ENCODE measurements at regions not wholly inside any gene's neighbourhood (a gene's known extent, or its start where the extent isn't known, plus 50 kb on each side); places are given as distances from the start of the nearest gene placed in this dataset.

DNA sequence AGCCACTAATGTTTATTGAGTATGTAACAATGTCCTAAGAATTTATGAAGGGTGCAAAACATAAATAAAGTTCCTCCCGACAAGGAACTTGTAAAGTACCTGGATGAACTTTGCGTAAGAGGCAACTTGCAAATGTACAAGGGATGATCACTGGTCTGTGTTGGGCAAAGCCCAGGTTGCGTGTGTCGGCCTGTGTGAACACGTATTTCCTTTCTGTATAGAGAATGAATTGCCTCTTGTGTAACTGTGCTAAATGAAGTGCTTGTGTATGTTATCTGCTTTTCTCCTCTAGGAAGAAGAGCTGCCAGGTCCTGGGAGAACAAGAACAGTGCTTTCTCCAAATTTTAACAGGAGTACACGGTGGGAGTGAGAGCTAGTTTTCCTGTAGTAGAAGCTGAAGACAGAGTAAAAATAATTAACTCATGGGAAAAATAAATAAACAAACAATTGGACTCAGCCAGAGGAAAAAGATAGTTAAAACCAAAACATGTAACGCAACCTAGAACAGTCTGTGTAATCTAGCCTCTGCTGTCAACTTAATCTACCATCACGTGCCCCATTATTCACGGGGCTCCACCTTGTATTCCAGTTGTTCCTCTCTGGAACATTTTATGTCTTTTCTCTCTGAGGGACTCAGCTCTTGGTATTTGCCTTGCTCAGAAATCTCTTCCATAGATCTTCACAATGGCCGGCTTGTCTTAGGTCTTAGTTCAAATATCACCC, 83.7 kb upstream of the RASGRP1 start:
- DNase-seq = no peak

DNA sequence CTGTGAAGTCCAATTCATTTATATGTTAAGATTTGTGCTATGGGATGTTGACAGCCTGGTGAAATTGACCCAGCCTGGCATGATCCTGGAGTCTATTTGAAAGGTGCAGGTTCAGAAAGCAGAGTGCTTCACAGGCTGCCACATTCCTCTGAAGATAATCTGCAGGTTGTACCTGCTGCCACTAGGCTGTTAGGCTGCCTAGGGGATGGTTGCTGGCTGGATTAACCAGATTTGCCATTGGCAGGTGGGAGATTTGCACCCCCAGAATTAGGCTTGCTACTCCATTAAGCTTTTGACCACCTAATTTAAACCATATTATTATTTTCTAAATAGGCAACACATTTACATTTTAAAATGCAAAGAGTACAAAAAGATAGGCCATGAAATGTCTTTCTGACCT, 85.8 kb upstream of the RASGRP1 start:
- DNase-seq = no peak

DNA sequence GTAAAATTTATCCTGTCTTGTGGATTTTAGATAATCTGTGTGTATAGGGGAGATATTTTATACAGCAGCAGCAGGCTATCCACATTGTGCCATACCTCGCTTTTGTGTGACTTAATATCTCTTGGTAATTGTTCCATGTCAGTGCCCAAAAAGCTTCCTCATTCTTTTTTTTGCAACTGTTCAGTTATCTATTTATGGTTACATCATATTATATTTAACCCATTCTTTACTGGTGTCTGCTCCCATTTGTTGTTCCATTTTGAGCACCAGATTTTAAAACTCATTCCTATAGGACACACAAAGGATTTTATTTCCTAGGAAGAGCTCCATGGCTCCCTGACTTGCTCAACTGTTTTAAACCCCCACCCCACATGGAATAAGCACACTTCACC, 86.3 kb upstream of the RASGRP1 start:
- DNase-seq = no peak

DNA sequence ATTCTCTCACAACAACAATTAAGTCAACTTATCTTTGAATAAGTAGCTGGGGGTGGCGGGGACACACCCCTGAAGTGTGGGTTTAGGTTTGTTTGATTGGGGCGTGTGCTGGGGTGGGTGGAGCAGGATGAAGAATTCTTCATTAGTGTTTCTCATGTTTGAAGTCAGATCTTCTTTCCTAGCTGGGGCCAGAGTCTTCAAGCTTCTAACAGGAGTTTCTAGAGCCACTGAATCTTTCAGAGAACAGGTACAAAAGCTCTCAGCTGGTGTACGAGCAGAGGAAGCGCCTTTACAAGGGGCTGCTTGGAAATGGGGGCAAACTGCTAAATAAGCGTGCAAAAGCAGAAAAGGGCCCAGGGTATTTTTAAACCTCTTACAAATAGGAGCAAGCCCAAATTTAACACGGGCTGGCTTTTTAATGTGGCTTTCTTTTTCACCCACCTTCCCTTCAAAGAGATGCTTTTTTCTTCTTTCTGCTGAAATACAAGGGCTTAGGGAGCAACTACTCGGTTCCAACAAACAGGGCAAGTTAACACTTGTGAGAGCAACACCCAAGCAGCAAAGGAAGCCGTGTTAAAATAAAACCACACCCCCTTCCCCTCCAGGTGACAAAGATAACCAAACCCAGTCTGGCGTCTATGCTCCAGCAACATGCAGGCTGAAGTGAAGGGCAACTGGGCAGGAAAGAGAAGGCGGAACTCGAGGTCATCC, 86.9 kb upstream of the RASGRP1 start:
- no peak for DNase-seq

DNA sequence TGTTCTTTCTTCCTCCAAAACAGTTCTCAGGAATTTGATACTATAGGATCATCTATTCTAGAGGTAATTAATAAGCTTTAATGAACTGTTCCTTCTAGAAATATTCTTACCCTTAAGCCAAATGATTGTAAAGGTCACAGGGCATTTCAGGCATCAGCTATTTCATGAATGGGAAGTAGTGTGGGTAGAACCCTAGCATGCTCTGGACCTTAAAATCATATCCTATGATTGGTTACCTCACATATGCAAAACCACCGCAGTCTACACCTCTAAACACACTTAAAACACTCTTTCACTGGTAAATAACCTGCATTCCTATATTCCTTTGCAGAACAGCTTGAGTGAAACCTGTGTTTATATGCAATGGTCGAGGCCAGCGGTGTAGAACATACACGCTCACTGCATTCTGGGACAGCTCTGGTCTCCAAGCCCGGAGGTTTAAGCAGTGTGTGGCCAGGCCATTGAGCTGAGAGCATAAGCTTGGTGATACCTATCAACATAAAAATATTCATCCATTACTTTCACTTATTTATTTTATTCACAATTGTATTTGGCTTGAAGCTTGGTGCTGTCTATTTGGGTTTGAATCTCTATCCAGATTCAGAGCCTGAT, 87.7 kb upstream of the RASGRP1 start:
- no peak for DNase-seq

DNA sequence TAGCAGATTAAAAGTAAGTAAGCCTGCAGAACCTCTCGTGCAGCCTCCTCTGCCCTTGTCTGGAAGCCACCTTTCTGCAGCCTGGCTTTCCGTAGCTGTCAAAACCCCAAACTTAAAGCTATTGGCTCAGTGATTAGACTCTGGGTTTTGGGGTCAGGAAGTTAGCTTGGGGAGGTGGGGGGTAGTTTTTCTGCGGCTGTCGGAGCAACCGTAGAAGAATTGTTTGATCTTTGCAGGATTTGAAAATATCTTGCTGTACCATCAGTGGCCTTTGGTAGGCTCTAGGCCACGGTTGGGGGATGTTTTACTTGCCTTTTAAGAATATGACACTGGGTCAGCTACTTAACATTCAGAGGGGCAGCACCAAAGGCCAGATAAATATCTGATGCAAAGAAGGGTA, 88.4 kb upstream of the RASGRP1 start:
- DNase-seq = no peak

DNA sequence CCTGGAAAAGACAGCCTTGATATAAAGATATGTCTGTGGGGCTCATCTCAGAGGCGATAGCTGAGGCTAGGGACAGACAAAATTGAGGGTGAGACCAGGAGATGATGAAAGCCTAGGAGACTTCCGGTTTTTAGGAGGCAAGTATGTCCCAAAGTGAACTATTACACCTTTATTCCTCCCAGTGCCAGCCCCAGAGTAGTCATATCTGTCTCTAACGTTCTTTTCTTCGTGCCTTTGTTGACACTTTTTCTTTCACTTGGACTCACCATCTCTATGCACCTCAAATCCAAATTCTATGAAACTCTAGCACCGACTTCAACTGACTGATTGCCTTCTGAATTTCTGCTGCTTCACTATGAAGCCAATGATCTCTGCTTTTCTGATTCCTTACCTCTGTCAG, 93.8 kb upstream of the RASGRP1 start:
- no peak for DNase-seq

DNA sequence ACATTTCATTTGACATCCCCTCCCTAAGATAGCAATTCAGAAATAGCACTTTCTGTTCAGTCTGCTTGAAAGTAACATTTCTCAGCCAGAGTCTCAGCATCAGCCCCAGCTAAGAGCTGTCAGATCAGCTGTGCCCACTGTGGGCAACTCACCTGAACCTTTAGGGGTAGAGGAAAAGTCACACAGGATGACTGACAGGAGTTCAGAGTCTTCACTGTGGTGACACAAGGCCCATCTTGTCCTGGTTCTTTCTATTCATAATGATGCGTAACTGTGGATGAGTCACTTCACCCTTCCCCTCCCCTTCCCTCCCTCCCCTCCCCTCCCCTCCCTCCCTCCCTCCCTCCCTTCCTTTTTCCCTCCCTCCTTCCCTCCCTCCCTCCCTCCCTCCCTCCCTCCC, 96.1 kb upstream of the RASGRP1 start:
- no peak for DNase-seq

DNA sequence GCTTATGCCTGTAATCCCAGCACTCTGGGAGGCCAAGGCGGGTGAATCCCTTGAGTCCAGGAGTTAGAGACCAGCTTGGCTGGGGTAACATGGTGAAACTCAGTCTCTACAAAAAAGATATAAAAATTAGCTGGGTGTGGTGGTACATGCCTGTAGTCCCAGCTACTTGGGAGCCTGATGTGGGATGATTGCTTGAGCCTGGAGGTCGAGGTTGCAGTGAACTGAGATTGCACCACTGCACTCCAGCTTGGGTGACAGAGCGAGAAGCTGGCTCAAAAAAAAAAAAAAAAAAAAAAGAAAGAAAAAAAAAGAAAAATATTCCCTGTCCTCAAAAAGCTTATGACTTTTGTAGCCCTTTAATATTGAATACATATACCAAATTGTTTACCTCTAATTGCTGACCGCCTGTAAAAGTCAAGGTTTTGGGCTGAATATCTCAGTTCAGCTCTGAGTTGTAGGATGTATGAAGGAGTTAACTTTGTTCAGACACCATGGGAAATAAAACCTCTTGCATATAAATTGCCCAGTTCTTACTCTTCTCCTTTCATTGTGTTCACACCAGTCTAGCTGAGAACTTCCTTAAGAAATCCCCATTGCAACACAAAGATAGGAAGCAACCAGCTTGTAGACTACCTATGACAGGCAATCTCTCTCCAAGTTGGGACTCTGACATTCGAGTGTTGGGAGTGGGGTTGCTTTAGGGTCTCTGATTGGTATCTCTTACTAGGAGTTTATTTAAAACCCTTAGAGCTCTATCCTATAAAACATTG, 97.6 kb upstream of the RASGRP1 start:
- no peak for DNase-seq

DNA sequence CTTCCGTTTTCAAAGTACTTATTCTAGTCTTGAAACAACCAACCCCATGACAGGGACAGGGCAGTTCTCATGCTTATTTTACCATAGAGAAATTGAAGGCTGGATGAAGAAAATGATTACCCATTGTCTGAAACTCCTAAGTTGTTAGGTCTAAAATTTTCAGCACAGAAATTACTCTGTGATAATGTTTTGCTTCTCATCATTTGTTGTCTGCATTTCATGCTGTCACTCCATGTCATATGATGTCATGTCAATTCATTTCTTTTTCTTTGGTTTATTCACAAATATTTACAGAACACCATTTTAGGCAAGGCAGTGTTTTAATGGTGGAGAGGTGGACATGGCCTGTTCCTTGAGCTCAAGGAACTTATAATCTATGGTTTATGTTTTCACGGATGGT, 98.2 kb upstream of the RASGRP1 start:
- DNase-seq = no peak

DNA sequence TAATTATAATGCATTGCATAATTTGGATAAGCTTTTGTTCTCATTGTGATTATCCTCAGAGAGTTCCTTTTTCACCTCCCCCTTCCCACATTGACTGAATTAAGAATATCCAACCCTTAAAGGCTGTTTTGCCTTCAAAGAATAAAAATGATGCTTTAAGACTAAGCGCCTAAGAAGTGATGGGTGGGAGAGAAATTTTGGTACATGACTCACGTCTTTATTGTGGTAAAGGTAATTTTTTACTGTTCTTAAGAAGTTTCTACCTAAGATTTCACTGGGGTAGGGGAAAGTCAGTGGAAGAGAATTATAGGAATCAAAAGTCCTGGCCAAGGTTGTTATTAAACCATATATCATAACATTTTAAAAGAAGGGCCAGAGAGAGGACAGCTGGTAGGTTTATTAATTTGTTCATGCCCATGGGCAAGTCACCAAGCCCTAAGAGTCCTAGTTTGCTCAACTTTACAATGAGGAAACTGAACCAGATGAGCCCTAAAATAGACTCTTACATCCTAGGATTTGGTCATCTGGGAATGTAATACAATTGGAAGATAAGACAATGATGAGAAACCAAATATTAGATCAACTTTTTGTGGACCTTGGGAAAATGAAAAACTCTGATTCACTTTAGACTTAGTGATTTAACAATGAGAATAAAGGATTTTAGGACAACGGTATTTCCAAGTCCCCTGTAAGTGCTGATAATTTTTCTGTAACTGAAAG, 101.1 kb upstream of the RASGRP1 start:
- no peak for DNase-seq

DNA sequence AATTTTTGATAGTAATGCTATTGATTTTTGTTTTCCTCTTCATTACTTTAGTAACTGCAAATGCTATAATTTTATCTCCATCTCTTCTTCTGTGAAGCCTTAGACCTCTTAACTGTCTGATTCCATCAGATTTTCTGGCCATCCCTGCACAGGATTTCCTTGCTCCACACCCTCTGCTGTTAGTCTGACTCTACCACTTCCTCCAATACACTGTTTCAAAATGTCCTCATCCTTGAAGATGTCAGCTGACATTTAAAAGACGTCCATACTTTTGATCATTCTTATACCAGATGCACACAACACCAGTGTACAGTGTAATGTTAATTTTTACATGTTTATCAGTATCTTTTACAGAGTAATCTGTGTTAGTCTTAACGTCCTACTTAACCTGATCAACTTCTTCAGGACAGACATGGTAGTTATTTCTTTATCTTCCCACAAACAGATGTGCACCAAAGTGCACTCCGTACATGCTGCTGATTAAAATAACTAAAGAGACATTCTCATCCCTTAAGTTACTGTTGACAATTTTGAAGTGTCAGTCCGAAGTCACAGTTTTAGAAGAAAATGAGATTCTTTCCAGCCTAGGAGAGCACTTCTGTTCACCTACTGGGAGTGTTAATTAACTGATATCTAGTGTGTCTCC, 102.4 kb upstream of the RASGRP1 start:
- no peak for DNase-seq

DNA sequence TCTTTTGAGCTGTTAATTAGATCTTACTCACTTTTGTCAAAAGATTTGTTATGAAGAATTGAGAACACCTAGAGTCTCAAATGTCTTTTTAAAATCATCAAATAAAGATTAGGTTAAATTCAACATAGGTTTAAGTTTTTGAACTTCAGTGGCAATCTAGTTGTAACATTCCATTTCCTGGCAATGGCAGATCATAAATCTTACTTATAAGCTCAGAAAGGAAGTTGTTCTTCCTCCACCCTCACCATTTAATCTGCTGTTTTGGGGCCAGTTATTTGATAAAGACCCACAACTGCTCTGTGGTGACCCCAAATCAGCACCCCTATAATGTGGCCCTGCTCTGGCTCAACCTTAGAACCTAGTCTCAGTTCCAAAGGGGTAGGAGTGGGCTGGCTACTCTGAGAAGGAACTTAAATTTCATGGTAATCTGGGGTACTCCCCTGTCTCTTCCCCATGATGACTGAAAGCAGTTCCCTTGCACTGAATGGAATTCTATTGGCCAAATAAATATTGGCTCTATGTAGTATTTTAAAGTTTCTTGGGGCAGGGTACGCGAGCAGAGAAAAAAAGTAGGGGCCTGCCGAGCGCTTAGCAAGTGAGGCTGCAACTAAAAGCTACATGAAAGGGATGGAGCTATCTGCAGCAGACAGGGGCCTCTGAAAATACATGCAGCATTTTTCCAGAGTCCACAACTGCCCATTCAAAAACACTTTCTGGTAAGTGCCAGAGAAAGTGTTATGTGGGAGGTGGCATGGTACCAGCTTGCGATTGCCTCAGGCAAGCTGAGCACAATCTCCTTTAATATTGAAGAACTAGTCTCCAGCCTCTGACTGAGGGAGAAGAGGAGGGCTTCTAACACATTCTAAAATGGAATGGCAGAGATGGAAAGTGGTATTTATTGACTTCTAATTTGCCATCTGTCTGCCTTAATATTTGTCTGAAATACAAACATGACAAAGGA, 103.6 kb upstream of the RASGRP1 start:
- no peak for DNase-seq

DNA sequence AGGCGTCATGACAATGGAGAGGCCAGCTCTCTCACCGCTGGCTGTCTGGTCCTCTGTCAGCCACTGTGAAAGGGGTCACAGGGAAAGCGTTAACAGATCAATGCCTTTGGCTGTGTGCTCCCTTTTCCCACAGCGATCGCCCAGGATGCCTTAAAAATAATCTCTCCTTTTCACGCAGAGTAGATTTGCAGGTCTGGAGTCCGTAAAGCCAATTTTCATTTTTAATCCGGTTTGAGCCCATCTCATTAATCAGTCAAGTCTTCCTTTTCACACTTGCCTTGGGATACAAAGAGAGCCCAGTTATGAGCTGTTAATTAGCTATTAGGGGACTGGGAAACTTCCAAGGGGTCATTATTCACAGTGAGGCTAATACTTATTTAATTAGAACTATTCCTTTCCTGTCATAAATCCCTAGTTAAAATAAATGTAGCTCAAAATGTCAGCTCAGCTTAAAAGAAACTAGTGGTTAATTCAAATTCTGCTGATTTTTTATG, 104.3 kb upstream of the RASGRP1 start:
- no peak for DNase-seq

DNA sequence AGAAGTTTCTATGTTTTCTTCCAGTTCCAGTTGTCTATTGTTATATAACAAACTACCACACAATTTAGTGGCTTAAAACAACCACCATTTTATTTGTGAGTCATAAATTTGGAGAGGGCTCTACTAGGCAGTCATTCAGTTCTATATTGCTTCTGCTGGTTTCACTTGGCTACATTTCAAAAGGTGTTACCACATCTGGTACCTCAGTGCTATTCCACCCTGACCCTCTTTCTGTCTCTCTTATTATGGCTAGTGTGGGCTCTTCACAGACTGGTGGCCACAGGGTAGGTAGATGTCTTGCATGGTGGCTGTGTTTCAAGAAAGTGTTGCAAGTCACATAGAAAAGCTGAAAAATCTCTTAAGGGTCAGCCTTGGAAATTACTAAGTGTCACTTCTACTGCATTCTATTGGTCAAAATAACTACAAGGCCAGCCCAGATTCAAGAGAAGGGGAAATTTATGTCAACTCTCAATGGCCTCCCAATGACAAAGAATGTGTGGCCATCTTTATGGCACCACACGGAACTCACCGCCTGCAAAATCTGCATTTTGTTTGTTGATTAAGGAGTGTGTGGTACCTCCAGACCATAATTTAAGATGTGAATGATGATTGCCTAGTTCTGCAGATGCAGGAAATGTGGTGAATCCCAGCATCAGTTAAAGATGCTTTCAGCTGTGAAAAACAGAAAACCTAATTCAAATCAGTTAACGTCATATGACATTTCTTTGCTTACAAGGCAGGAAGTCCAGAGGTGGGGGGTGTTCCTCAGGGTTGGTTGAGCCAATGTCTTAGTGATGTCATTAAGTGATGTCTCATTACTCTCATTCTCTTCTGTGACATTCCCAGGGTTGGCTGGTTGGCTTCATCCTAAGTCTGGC, 105.8 kb upstream of the RASGRP1 start:
- DNase-seq = no peak

DNA sequence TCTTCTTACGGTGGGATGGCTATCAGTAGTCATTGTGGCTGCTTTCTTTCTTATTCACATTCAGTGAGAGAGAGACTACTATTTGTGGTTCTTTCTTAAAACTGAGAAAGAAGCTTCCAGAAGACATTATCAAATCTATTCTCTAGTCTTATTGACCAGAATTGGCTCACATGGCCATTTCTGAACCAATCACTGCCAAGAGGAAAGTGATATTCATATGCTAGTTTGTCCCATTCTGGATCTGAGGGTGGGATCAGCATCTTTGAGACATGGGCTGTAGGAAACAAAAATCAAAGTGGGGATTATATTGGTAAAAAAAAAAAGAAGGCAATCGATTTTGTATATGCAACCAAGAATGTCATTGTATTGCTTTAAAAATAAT, 106.4 kb upstream of the RASGRP1 start:
- no peak for DNase-seq

DNA sequence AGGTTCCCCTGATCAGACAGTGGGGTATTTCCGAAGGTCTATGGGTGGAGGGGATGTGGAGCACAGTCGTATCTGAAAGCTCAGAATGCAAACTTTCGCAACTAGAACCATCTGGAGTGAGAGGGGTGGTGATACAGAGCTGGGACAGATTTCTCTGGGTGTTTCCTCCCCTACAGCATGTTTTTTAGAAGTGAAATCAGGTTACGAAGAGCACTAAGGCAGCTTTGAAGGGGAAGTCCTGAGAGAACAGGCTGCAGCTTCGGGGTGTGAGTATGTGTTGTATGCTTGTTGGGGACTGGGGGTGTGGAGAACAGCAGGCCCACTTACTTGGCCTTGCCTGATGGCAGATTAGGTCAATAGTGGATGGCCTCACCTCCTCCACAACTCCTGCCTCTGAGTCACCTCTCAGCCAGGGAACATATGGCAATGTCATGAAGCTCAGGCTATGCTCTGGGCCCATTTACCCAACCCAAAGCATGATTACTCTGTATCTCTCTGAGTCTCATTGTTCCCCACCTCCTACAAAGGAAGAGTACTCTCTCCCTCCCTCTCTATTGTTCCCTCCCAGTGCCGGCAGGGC, 107.2 kb upstream of the RASGRP1 start:
- DNase-seq = no peak

DNA sequence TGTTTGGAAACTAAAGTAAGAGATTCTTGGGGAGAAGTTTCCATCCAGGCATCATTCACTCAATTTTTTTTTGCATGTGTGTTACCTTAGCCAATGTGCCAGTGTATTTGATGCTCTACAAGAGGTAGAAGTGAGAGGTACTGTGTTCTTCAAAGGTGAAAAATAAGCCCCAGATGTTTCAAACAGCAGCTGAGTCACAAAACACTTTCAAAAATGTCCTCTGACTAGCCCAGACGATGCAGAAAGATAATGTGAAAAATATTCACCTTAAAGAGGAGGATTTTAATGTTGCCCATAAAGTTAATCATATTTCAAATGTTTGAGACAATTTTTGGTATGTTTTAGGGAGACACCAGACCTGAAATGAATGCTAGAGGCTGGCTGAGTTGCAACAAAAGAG, 107.7 kb upstream of the RASGRP1 start:
- no peak for DNase-seq

DNA sequence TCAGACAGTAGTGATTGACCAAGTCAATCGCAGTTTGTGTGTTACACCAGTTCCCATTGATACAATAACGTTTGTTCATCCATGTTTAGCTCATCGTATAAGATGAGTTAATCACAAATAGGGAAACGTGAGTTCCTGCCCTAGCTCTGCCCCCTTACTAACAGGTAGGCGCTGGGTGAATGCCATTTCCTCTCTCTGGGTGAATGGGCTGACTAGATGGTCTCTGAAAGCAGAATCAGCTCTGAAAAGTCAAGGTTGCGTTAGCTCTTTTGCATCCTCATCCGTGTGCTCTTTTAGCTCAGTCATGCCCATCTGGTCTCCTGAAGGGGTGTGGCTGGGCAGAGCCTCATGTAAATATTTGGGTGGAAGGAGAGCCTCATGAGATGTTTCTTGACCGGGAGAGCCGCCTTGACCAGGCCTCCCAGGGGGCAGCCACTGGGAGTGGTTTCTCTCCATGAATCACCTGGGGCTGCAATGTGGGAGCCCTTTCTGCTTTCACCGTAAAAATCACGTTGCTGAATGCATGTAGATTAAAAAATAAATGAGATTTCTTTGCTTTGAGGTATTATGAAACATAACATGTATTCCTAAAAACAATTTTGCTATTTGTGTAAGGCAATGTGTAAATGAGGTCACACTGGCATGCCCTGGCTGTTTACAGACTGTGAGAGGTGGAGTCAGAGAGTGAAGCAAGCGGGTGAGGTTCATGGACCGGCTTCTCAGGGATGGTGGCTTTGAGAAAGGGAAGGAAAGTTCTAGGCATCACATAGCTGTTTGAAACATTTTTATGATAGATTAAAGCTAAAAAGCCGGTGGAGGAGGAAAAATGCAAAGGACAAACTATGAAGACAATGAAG, 108.4 kb upstream of the RASGRP1 start:
- no peak for DNase-seq

Measured in NCI-H1436 treated with DMSO at 0.1 percent for 48 hours (cell line).